H9 (cell line): ENCODE measurements at regions not wholly inside any gene's neighbourhood (a gene's known extent, or its start where the extent isn't known, plus 50 kb on each side); places are given as distances from the start of the nearest gene placed in this dataset.

Experiments used
- DNase-seq: peaks from one replicate; pipeline ENCODE4 v3.0.0-alpha.2; 2017
- H2AFZ ChIP-seq: one replicate; pipeline ENCODE4 v1.6.1; 2013; ENCODE audit warnings: mild to moderate bottlenecking, low read length, control low read depth, moderate library complexity
- H2AK5ac ChIP-seq: 2 replicates; pipeline ENCODE4 v1.6.1; 2013; ENCODE audit warnings: low read length, control low read depth, mixed read lengths; ENCODE audit not compliant: insufficient read length
- H2BK120ac ChIP-seq: one replicate; pipeline ENCODE4 v1.6.1; 2013; ENCODE audit warnings: low read depth, mild to moderate bottlenecking, low read length, control low read depth, inconsistent platforms; ENCODE audit not compliant: poor library complexity, severe bottlenecking
- H2BK12ac ChIP-seq: 2 replicates; pipeline ENCODE4 v1.6.1; 2013; ENCODE audit warnings: low read length, control low read depth, mixed read lengths, low read depth; ENCODE audit not compliant: insufficient read length
- H2BK15ac ChIP-seq: 2 replicates; pipeline ENCODE4 v1.6.1; 2013; ENCODE audit warnings: low read depth, low read length, control low read depth
- H2BK20ac ChIP-seq: one replicate; pipeline ENCODE4 v1.6.1; 2013; ENCODE audit warnings: low read depth, mild to moderate bottlenecking, low read length, control low read depth, inconsistent platforms; ENCODE audit not compliant: poor library complexity, severe bottlenecking
- H2BK5ac ChIP-seq: 2 replicates; pipeline ENCODE4 v1.6.1; 2013; ENCODE audit warnings: low read length, control low read depth, mixed read lengths; ENCODE audit not compliant: insufficient read length
- H3K14ac ChIP-seq: 2 replicates; pipeline ENCODE4 v1.6.1; 2013; ENCODE audit warnings: low read length, control low read depth; ENCODE audit not compliant: insufficient read depth
- H3K18ac ChIP-seq: 2 replicates; pipeline ENCODE4 v1.6.1; 2013; ENCODE audit warnings: low read depth, mild to moderate bottlenecking, mixed read lengths, low read length, control low read depth; ENCODE audit not compliant: insufficient read length
- H3K23ac ChIP-seq: 2 replicates; pipeline ENCODE4 v1.6.1; 2013; ENCODE audit warnings: low read length, control low read depth, mixed read lengths, low read depth; ENCODE audit not compliant: insufficient read length
- H3K23me2 ChIP-seq: 2 replicates; pipeline ENCODE4 v1.6.1; 2013; ENCODE audit warnings: low read depth, mild to moderate bottlenecking, mixed read lengths, low read length, control low read depth; ENCODE audit not compliant: insufficient read length, poor library complexity, severe bottlenecking
- H3K27ac ChIP-seq: 2 replicates; pipeline ENCODE4 v1.5.1; 2013; ENCODE audit warnings: low read length, control low read depth, mixed read lengths, low read depth; ENCODE audit not compliant: insufficient read length
- H3K27me3 ChIP-seq: 2 replicates; pipeline ENCODE4 v1.6.1; 2013; ENCODE audit warnings: low read length, control low read depth, inconsistent platforms; ENCODE audit not compliant: insufficient read depth
- H3K4ac ChIP-seq: 2 replicates; pipeline ENCODE4 v1.6.1; 2013; ENCODE audit warnings: low read depth, mild to moderate bottlenecking, control low read depth, inconsistent platforms, low read length, moderate library complexity
- H3K4me1 ChIP-seq: 2 replicates; pipeline ENCODE4 v1.6.1; 2013; ENCODE audit warnings: low read length, control low read depth, inconsistent platforms; ENCODE audit not compliant: insufficient read depth
- H3K4me2 ChIP-seq: 2 replicates; pipeline ENCODE4 v1.6.1; 2013; ENCODE audit warnings: low read length, control low read depth, mixed read lengths; ENCODE audit not compliant: insufficient read length, insufficient read depth
- H3K56ac ChIP-seq: 2 replicates; pipeline ENCODE4 v1.6.1; 2013; ENCODE audit warnings: low read depth, mild to moderate bottlenecking, mixed read lengths, low read length, control low read depth; ENCODE audit not compliant: insufficient read length
- H3K79me1 ChIP-seq: 2 replicates; pipeline ENCODE4 v1.6.1; 2013; ENCODE audit warnings: low read depth, mild to moderate bottlenecking, moderate library complexity, low read length, control low read depth, inconsistent platforms; ENCODE audit not compliant: insufficient read depth, poor library complexity, severe bottlenecking
- H3K79me2 ChIP-seq: 2 replicates; pipeline ENCODE4 v1.6.1; 2013; ENCODE audit warnings: low read length, control low read depth, inconsistent platforms; ENCODE audit not compliant: insufficient read depth
- H3K9ac ChIP-seq: 2 replicates; pipeline ENCODE4 v1.6.1; 2013; ENCODE audit warnings: low read length, control low read depth, mixed read lengths; ENCODE audit not compliant: insufficient read length; ENCODE audit errors: extremely low read depth
- H3K9me3 ChIP-seq: one replicate; pipeline ENCODE4 v1.6.1; 2013; ENCODE audit warnings: low read depth, low read length, inconsistent platforms; ENCODE audit not compliant: control insufficient read depth
- H3T11ph ChIP-seq: one replicate; pipeline ENCODE4 v1.6.1; 2013; ENCODE audit warnings: mild to moderate bottlenecking, low read length, control low read depth, inconsistent platforms
- H4K20me1 ChIP-seq: one replicate; pipeline ENCODE4 v1.6.1; 2013; ENCODE audit not compliant: control insufficient read depth, insufficient read length, insufficient read depth
- H4K5ac ChIP-seq: 2 replicates; pipeline ENCODE4 v1.6.1; 2013; ENCODE audit warnings: low read depth, mild to moderate bottlenecking, mixed read lengths, low read length, control low read depth; ENCODE audit not compliant: insufficient read length
- H4K8ac ChIP-seq: replicated peaks from 2 replicates; pipeline ENCODE4 v1.6.1; 2013; ENCODE audit warnings: low read length, control low read depth, mixed read lengths, low read depth; ENCODE audit not compliant: insufficient read length
- H4K91ac ChIP-seq: 2 replicates; pipeline ENCODE4 v1.6.1; 2013; ENCODE audit warnings: low read depth, mild to moderate bottlenecking, moderate library complexity, mixed read lengths, low read length, control low read depth; ENCODE audit not compliant: insufficient read length
- H3K27ac Mint-ChIP-seq, 3 experiments: 2 replicates in 2 of 3; 3 replicates in 1 of 3; pipeline ENCODE4 v1.8.0; 2020 to 2021; ENCODE audit warnings: mixed read lengths in 3 of 3, mild to moderate bottlenecking in 1 of 3, moderate library complexity in 1 of 3
- H3K27me3 Mint-ChIP-seq: 2 replicates; pipeline ENCODE4 v1.8.0; 2021; ENCODE audit warnings: low read depth, mild to moderate bottlenecking, moderate library complexity, mixed read lengths
- H3K36me3 Mint-ChIP-seq, 3 experiments: 2 replicates in 2 of 3; 3 replicates in 1 of 3; pipeline ENCODE4 v1.8.0; 2020 to 2021; ENCODE audit warnings: low read depth in 3 of 3, mixed read lengths in 3 of 3; ENCODE audit not compliant: insufficient read depth in 1 of 3
- H3K4me1 Mint-ChIP-seq, 2 experiments: 2 replicates each; pipeline ENCODE4 v1.8.0; 2020; ENCODE audit warnings: mixed read lengths in 2 of 2
- H3K4me3 Mint-ChIP-seq, 2 experiments: 2 replicates in 1 of 2; 3 replicates in 1 of 2; pipeline ENCODE4 v1.8.0; 2020 to 2021; ENCODE audit warnings: mild to moderate bottlenecking in 2 of 2, mixed read lengths in 2 of 2, moderate library complexity in 1 of 2
- H3K9me3 Mint-ChIP-seq, 2 experiments: 2 replicates in 1 of 2; 3 replicates in 1 of 2; pipeline ENCODE4 v1.8.0; 2020; ENCODE audit warnings: mild to moderate bottlenecking in 2 of 2, mixed read lengths in 2 of 2, moderate library complexity in 1 of 2
- whole genome bisulfite sequencing: extraction: QIAGEN DNeasy Blood & Tissue Kit; methylation state at CpG from one replicate; pipeline ENCODE4 v1.1.7; 2013; ENCODE audit warnings: missing lambda C conversion rate, low lambda C conversion rate, mixed read lengths; ENCODE audit not compliant: insufficient read length; ENCODE audit errors: extremely low coverage; 5-methylcytosine and 5-hydroxymethylcytosine counted together
- TF ChIP-seq, protein P1 (sequence below): fragments of 200-600 bp; sonication (generic); conservative IDR thresholded peaks from 3 replicates; pipeline ENCODE4 v1.8.0; 2021; ENCODE audit warnings: antibody characterized with exemption, mild to moderate bottlenecking

DNA sequence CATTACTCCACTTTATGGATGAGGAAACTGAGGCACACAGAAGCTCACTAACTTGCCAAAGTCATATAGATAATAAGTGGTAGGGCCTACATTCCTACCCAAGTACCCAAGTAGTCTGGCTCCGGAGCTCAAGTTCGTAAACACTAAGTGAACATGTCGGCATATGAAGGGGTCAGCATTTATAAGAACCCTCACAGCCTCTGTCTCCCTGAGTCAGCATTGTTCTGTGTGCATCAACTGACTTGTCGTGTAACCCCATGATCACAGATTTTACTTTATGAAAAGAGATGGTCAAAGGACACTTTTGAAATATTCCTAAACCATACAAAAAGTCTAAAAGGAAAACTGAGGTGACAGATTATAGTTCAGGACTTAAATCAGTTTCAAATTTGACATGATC lies 260.1 kb upstream of the CCDC54 start:
- H3K27me3 ChIP-seq = no peaks in the 10 kb centered on the region
- H3K23ac ChIP-seq = no peak overlapping the region
- H3K4ac ChIP-seq = no peak overlapping the region
- TF ChIP-seq, protein P1, sequence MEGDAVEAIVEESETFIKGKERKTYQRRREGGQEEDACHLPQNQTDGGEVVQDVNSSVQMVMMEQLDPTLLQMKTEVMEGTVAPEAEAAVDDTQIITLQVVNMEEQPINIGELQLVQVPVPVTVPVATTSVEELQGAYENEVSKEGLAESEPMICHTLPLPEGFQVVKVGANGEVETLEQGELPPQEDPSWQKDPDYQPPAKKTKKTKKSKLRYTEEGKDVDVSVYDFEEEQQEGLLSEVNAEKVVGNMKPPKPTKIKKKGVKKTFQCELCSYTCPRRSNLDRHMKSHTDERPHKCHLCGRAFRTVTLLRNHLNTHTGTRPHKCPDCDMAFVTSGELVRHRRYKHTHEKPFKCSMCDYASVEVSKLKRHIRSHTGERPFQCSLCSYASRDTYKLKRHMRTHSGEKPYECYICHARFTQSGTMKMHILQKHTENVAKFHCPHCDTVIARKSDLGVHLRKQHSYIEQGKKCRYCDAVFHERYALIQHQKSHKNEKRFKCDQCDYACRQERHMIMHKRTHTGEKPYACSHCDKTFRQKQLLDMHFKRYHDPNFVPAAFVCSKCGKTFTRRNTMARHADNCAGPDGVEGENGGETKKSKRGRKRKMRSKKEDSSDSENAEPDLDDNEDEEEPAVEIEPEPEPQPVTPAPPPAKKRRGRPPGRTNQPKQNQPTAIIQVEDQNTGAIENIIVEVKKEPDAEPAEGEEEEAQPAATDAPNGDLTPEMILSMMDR = no peak
- no peak overlapping the region for H2BK15ac ChIP-seq
- H3K4me3 Mint-ChIP-seq = no peak overlapping the region
- no peak overlapping the region for H2BK120ac ChIP-seq
- H3K9me3 Mint-ChIP-seq = no peaks in the 10 kb centered on the region
- no peak for DNase-seq
- no peaks in the 10 kb centered on the region for H3K4me1 ChIP-seq
- WGBS = no CpG with 5 or more reads among the region's 4 CpGs
- no peak overlapping the region for H2BK5ac ChIP-seq
- H3K27me3 Mint-ChIP-seq = no peaks in the 10 kb centered on the region
- H4K91ac ChIP-seq = no peak overlapping the region
- H2BK20ac ChIP-seq = no peak overlapping the region
- H3K4me1 Mint-ChIP-seq = peaks cover 6 to 9% of the 10 kb centered on the region in 2 experiments
- H4K5ac ChIP-seq = no peak overlapping the region
- no peaks in the 10 kb centered on the region for H3K36me3 Mint-ChIP-seq
- no peaks in the 10 kb centered on the region for H3K79me2 ChIP-seq
- no peak overlapping the region for H2AK5ac ChIP-seq
- no peak overlapping the region for H3K27ac ChIP-seq
- no peak overlapping the region for H3K14ac ChIP-seq
- H3K56ac ChIP-seq = no peak overlapping the region
- no peaks in the 10 kb centered on the region for H3K23me2 ChIP-seq
- no peak overlapping the region for H3K4me2 ChIP-seq
- H4K8ac ChIP-seq = no peak overlapping the region
- H3T11ph ChIP-seq = no peak overlapping the region
- H3K79me1 ChIP-seq = no peaks in the 10 kb centered on the region
- no peaks in the 10 kb centered on the region for H4K20me1 ChIP-seq
- H2AFZ ChIP-seq = no peak overlapping the region
- H3K9me3 ChIP-seq = no peaks in the 10 kb centered on the region
- no peak overlapping the region for H3K27ac Mint-ChIP-seq
- H2BK12ac ChIP-seq = no peak overlapping the region
- H3K18ac ChIP-seq = no peak overlapping the region
- H3K9ac ChIP-seq = no peak overlapping the region
